ENCODE measurements at regions not wholly inside any gene's neighbourhood (a gene's known extent, or its start where the extent isn't known, plus 50 kb on each side); places are given as distances from the start of the nearest gene placed in this dataset.

GRCh38 chr17:70772761-70773160 is 603.4 kb downstream of the KCNJ2 start:
- no peak for TF ChIP-seq CTCF (IDR thresholded peaks at IDR 0.05)
- TF ChIP-seq POLR2A (IDR thresholded peaks at IDR 0.05) = no peak

Measured in vagina (tissue), 2 donors.